NCI-H2107 treated with DMSO at 0.1 percent for 48 hours (cell line): ENCODE measurements at regions not wholly inside any gene's neighbourhood (a gene's known extent, or its start where the extent isn't known, plus 50 kb on each side); places are given as distances from the start of the nearest gene placed in this dataset.

Source experiments
- DNase-seq: peaks from one replicate; lab custom pipeline; 2025; ENCODE audit not compliant: unreplicated experiment; lab: John Stamatoyannopoulos, UW

- DNase-seq, result peak; percentile 79
Observed at GRCh38 chr1:80961464-80962190, 839.1 kb upstream of the ADGRL2 start.

GRCh38 chr1:80933346-80933745 lies 867.4 kb upstream of the ADGRL2 start:
- DNase-seq, result no peak

GRCh38 chr1:80931178-80931577 lies 869.6 kb upstream of the ADGRL2 start:
- DNase-seq, result no peak

GRCh38 chr1:80929868-80930508 lies 870.7 kb upstream of the ADGRL2 start:
- no peak for DNase-seq

GRCh38 chr1:80926531-80926930 lies 874.2 kb upstream of the ADGRL2 start:
- no peak for DNase-seq

- no peak for DNase-seq
Observed at GRCh38 chr1:80925130-80925805, 875.5 kb upstream of the ADGRL2 start.

- DNase-seq, result no peak
Observed at GRCh38 chr1:80924290-80924689, 876.4 kb upstream of the ADGRL2 start.

GRCh38 chr1:80922906-80923305 lies 877.8 kb upstream of the ADGRL2 start:
- no peak for DNase-seq

- no peak for DNase-seq
Observed at GRCh38 chr1:80919426-80919825, 881.3 kb upstream of the ADGRL2 start.

- DNase-seq, result no peak
Observed at GRCh38 chr1:80918380-80918779, 882.4 kb upstream of the ADGRL2 start.

GRCh38 chr1:80917826-80918225 lies 882.9 kb upstream of the ADGRL2 start:
- DNase-seq, result no peak

GRCh38 chr1:80917225-80917624 lies 883.5 kb upstream of the ADGRL2 start:
- DNase-seq, result no peak

GRCh38 chr1:80915491-80915890 lies 885.2 kb upstream of the ADGRL2 start:
- DNase-seq, result no peak

- no peak for DNase-seq
Observed at GRCh38 chr1:80910426-80910825, 890.3 kb upstream of the ADGRL2 start.

- no peak for DNase-seq
Observed at GRCh38 chr1:80909172-80909784, 891.5 kb upstream of the ADGRL2 start.

- DNase-seq, result no peak
Observed at GRCh38 chr1:80896781-80897356, 903.9 kb upstream of the ADGRL2 start.

GRCh38 chr1:80894921-80895320 lies 905.8 kb upstream of the ADGRL2 start:
- DNase-seq, result no peak

- DNase-seq, result no peak
Observed at GRCh38 chr1:80893115-80893514, 907.6 kb upstream of the ADGRL2 start.

GRCh38 chr1:80892539-80892938 lies 908.2 kb upstream of the ADGRL2 start:
- peak; percentile 11 for DNase-seq

- no peak for DNase-seq
Observed at GRCh38 chr1:80891871-80892270, 908.9 kb upstream of the ADGRL2 start.

GRCh38 chr1:80882553-80882952 lies 918.2 kb upstream of the ADGRL2 start:
- DNase-seq, result no peak
